ENCODE measurements at regions not wholly inside any gene's neighbourhood (a gene's known extent, or its start where the extent isn't known, plus 50 kb on each side); places are given as distances from the start of the nearest gene placed in this dataset.
"Not testable (repeated sequence)": the region's sequence is repeated elsewhere in the genome, so short reads cannot be mapped to it uniquely, and the experiment has no call there.

DNA sequence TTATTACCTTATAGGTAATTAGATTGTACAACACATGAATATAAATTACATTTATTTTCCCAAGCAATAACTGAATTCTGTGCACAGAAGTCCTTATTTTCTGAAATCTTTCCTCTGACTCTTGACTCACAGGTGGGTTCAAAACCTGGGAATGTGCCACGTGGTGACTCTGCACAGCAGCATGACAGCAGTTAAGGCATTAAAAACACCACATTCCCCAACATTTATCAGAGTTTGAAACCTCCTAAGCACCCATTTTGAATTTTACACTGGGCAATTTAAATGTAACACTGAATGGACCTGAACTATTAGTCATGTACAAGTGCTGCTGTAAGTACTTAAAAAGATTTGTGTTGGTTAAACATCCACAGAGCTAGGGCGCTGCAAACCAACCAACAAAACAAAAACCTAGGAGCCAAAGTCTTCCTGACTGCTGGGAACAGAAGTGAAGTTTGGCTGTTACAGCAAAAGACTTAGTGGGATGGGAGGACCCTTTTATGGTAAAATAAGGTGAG, 480.6 kb upstream of the CXADR start:
- peak; percentile 86 for DNase-seq (ENCODE audit: low read depth)

DNA sequence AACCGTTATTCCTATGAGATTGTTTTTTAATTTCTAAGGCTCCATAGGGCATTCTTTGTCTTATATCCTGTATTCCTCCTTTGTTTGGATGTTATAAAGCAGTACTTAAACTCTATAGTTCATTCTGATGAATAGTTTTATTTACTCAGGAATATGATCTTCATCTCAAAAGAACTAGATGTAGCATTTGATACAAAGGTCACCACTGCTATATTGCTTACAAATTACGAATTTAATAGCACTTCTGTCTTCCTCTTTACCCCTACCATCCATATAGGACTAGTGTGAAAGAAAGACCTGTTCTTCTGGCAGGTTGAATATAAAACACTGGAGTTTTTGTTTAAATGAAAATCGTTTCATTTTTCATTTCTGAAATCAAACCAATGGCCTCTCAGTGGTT, 468.1 kb upstream of the CXADR start:
- no peak for DNase-seq (ENCODE audit: low read depth)

DNA sequence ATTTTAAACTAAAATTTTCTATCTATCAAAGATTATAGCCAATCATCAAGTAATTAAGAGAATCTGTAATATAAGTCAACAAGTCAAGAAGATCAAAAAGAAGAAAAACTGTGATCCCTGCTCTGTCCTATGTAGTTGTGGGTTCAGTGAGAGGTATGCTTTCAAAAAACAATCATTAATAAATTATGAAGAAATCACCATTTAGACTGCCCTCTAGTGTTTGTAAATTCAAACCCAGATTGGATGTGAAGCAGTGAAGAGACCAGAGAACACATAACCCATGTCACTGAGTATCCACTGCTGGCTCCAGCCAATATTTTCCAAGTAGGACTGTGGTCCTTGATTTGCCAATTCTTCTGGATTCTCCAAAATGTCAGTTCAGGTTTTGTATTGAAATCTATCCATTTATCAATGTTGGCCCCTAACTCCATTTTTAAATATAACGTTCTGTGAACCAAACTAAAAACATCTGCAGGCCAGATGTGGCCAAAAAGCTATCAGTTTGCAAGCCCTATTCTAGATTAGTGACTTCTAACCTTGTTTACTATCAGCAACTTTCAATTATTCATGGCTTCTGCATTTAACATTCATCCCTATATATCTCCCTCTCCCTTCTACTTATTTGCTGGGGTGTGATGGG, 467.5 kb upstream of the CXADR start:
- peak; percentile 33 for DNase-seq (ENCODE audit: low read depth)

DNA sequence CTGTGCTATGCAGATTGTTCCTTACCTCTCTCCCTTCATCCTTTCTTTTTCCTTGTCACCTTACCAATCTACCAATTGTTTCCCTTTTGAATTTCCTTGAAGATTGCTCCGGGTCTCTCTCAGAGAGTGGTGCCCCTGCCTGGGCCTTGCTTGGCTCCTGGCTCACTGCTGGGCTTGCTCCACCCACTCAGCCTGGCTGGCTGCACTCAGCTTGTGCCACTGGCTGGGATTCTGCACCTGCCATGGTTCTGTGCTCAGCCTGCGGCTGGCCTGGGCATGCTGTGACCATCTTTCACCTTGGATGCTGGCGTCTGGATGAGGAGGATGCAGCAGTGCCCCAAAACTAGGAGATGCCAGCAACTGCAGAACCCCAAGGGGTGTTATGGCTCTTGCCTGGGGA, 463.9 kb upstream of the CXADR start:
- DNase-seq (ENCODE audit: low read depth) = no peak

DNA sequence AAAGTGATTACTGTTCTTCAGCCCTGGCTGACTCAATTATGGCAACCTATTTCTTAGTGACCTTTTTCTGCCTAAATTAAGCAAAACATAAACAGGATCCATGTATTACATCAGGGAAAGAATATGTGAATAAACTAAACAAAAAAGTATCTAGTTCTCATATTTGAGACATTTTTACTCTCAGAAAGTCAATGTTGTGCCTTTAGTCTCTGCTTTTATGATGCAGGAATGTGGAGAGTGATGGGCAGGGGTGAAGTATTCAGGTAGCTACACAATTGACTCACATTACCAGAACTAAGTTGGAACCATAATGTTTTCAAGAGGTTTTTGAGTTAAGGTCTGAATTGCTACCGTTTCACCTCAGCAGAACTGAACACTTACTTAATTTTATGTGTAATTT, 462.7 kb upstream of the CXADR start:
- peak; percentile 48 for DNase-seq (ENCODE audit: low read depth)

DNA sequence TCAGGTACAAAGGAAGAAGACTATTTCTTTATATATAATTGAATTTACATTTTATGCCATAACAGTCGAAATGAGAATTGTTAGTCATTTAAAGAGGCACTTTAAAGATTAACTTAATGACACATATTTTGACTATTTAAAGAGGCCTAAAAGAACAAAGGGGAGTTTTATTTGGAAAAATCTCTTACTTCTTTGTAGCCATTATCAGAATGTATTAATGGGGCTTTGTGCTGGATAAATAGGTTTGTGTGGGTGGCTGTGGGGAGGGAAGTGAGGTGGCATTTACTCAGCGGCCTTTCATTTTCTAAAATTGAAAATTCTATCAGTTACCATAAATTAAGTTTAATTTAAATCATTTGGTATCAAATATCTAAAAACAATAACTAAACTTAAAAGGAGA, 462.2 kb upstream of the CXADR start:
- DNase-seq (ENCODE audit: low read depth) = peak; percentile 63

DNA sequence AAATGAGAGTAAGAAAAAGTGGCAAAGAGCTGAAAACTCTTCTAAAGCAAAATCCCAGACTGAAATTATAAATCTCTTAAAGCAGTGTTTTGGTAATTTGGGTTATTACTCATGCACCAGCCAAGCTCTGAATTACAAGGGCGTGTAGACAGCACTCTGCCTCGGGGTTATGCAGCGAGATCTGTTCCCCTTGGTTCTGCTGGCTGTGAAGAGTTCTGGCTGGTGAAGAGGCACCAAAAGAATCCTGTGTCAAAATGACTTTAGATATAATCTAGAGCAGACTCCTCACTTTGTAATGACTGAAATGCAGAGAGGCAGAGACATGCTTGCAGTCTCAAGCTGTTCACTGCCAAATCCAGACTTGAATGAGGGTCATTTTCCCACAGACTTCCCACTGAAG, 461.8 kb upstream of the CXADR start:
- peak; percentile 36 for DNase-seq (ENCODE audit: low read depth)

GRCh38 chr21:17053321-17053720, 459.5 kb upstream of the CXADR start:
- DNase-seq (ENCODE audit: low read depth) = no peak

DNA sequence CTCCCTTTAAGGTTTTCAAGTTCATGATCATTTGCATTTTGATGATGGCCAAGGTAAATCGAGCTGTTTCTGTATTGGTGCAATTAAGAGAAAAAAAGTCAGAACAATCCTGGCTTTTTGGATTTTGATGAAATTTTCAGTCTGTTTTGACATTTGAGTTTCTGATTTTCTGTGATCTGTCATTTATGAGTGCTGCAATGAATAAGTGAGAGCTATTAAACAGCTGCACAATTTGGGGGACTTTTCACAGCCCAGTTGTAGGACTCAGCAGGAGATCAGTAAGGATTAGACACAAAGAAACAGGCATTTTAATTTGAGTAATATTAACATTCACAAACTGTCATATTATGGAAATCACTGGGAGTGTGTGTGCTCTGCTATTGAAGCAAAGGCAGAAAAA, 452.9 kb upstream of the CXADR start:
- no peak for DNase-seq (ENCODE audit: low read depth)

- DNase-seq (ENCODE audit: low read depth) = no peak
These were observed 446.8 kb upstream of the CXADR start for GRCh38 chr21:17066006-17066405.

GRCh38 chr21:17071093-17071492, 441.8 kb upstream of the CXADR start:
- DNase-seq (ENCODE audit: low read depth) = no peak

- no peak for DNase-seq (ENCODE audit: low read depth)
These were observed 431.6 kb upstream of the CXADR start for GRCh38 chr21:17081193-17081592.

DNA sequence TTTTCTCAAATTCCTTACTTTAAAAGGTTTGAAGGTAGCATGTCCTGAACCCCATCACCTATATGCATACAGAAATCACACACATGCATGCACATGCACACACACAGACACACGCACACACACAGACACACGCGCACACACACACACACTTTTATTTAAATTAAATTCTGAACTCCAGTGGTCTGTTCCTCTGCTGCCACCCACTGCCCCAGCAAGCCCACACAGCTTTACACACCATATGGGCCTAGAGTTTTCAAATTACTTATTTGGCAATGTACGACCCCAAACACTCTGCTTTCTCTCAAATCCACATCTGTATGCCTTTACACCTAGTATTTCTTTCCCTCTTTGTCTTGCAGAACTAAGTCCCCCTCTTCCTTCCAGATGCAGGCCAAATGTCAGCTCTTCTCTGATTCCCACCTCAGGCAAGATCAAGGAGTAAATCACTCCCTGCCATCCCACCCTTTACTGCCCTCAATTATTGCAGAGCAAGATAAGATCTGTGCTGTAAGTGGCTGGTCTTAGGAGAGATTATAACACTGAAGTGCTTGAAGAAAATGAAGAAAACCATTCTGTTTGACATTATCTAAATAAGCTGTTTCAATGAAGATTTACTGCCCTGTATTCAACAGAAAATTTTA, 429.9 kb upstream of the CXADR start:
- no peak for DNase-seq (ENCODE audit: low read depth)

DNA sequence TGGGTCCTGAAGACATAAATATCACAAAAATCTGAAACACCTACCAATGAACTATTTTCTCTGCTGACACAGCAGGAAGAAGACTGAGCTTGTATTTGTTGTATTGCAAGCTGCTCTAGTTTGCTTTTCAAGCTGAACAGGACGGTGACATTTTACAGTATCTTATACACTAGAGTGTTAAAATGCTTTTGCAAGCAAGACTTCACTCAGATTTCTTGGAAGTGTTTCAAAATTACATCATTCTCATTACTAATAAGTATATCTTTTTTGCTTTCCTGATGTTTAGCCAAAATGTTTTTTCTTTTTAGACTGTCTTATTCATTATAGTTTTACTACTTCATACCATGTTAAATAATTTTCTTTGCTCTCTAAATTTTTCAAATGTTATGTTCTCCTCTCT, 427.1 kb upstream of the CXADR start:
- no peak for DNase-seq (ENCODE audit: low read depth)

- DNase-seq (ENCODE audit: low read depth) = no peak
These were observed 424.3 kb upstream of the CXADR start for GRCh38 chr21:17088500-17088899.

DNA sequence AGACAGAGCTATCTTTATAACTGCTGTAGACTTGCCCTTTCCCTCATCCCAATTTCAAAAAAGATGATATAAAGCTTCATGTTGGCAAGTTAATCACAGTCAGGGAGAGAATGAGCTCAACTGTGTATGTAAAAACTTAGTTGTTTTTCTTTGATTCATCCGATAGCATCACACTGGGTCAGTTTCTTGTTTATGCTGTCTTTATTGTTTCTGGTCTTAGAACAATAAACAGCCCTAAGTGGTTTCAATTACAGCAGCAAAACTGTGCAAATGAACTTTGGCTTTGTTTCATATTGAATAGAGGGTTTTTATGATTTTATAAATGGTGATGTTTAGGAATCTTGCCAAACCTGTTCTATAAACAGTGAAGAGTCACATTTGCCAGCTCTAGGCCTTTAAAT, 423.8 kb upstream of the CXADR start:
- no peak for DNase-seq (ENCODE audit: low read depth)

GRCh38 chr21:17101696-17102095, 411.1 kb upstream of the CXADR start:
- no peak for DNase-seq (ENCODE audit: low read depth)

- no peak for DNase-seq (ENCODE audit: low read depth)
These were observed 406.9 kb upstream of the CXADR start for GRCh38 chr21:17105932-17106331.

- no peak for DNase-seq (ENCODE audit: low read depth)
These were observed 398.8 kb upstream of the CXADR start for GRCh38 chr21:17114045-17114444.

- DNase-seq (ENCODE audit: low read depth) = no peak
These were observed 394.0 kb upstream of the CXADR start for GRCh38 chr21:17118638-17119384.

- DNase-seq (ENCODE audit: low read depth) = no peak
These were observed 393.2 kb upstream of the CXADR start for GRCh38 chr21:17119466-17120297.

DNA sequence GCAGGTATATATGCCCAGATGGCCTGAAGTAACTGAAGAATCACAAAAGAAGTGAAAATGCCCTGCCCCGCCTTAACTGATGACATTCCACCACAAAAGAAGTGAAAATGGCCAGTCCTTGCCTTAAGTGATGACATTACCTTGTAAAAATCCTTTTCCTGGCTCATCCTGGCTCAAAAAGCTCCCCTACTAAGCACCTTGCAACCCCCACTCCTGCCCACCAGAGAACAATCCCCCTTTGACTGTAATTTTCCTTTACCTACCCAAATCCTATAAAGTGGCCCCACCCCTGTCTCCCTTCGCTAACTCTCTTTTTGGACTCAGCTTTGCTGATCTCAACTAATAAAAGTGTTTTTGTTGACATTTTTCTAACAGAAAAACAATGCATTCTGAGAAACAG, 385.4 kb upstream of the CXADR start:
- not testable (repeated sequence) for DNase-seq (ENCODE audit: low read depth)

All from renal cortical epithelial cell (primary cell).